ENCODE measurements at regions not wholly inside any gene's neighbourhood (a gene's known extent, or its start where the extent isn't known, plus 50 kb on each side); places are given as distances from the start of the nearest gene placed in this dataset.

GRCh38 chr15:92705764-92706163, 50.2 kb upstream of the FAM174B start:
- ChIA-PET CTCF (interaction anchor here (0.6 to 1.2 kb wide), 2 partner anchors 9 to 22 kb away, joined by 3 to 4 read pairs; no protein-coding TSS in a partner anchor), POLR2A (no interaction called here)
- DNase-seq: no peak
- no peaks in the 10 kb centered on the region for H3K9me3 Mint-ChIP-seq
- no peak overlapping the region for H3K27ac Mint-ChIP-seq
- TF ChIP-seq CTCF (IDR thresholded peaks at IDR 0.05): no peak
- H3K4me1 Mint-ChIP-seq (ENCODE audit: low read depth): no peaks in the 10 kb centered on the region
- H3K27me3 Mint-ChIP-seq: no peaks in the 10 kb centered on the region
- ATAC-seq: no peak
- no peak overlapping the region for H3K4me3 Mint-ChIP-seq
- intact Hi-C loops (cut with micrococcal nuclease): no loop called here
- H3K36me3 Mint-ChIP-seq (ENCODE audit: low read depth): no peaks in the 10 kb centered on the region

- no peaks in the 10 kb centered on the region for H3K4me1 Mint-ChIP-seq (ENCODE audit: low read depth)
- no peaks in the 10 kb centered on the region for H3K9me3 Mint-ChIP-seq
- no peak overlapping the region for H3K27ac Mint-ChIP-seq
- H3K36me3 Mint-ChIP-seq (ENCODE audit: low read depth): no peaks in the 10 kb centered on the region
- ATAC-seq: no peak
- TF ChIP-seq CTCF (IDR thresholded peaks at IDR 0.05): no peak
- ChIA-PET CTCF (interaction anchor here (0.6 to 1.5 kb wide), 3 partner anchors 8 to 23 kb away, joined by 3 to 4 read pairs (median 3); no protein-coding TSS in a partner anchor), POLR2A (no interaction called here)
- DNase-seq: no peak
- no peak overlapping the region for H3K4me3 Mint-ChIP-seq
- intact Hi-C loops (cut with micrococcal nuclease): no loop called here
- no peaks in the 10 kb centered on the region for H3K27me3 Mint-ChIP-seq
Measured at GRCh38 chr15:92706201-92706600, 50.6 kb upstream of the FAM174B start.

- Mint-ChIP-seq H3K27me3 (no peaks in the 10 kb centered on the region), H3K27ac (no peak overlapping the region), H3K9me3 (no peaks in the 10 kb centered on the region), H3K4me1 (ENCODE audit: low read depth) (no peaks in the 10 kb centered on the region), H3K4me3 (no peak overlapping the region), H3K36me3 (ENCODE audit: low read depth) (no peaks in the 10 kb centered on the region)
- CTCF ChIA-PET: interaction anchor here (0.9 kb wide), 1 partner anchor 186 kb away, joined by 3 read pairs; no protein-coding TSS in a partner anchor
- ATAC-seq (no peak), DNase-seq (no peak)
- no peak for TF ChIP-seq CTCF (IDR thresholded peaks at IDR 0.05)
- POLR2A ChIA-PET: no interaction called here
- intact Hi-C loops (cut with micrococcal nuclease): no loop called here
Measured at GRCh38 chr15:92707880-92708551, 52.4 kb upstream of the FAM174B start.

- Mint-ChIP-seq H3K27ac (no peak overlapping the region), H3K9me3 (no peaks in the 10 kb centered on the region), H3K4me1 (ENCODE audit: low read depth) (no peaks in the 10 kb centered on the region), H3K4me3 (no peak overlapping the region), H3K36me3 (ENCODE audit: low read depth) (no peaks in the 10 kb centered on the region), H3K27me3 (no peaks in the 10 kb centered on the region)
- DNase-seq (no peak), ATAC-seq (no peak)
- ChIA-PET CTCF (interaction anchor here (0.9 kb wide), 1 partner anchor 187 kb away, joined by 3 read pairs; no protein-coding TSS in a partner anchor), POLR2A (no interaction called here)
- intact Hi-C loops (cut with micrococcal nuclease): no loop called here
- TF ChIP-seq CTCF (IDR thresholded peaks at IDR 0.05): no peak
Measured at GRCh38 chr15:92708635-92709034, 53.1 kb upstream of the FAM174B start.

GRCh38 chr15:92709110-92709790, 53.7 kb upstream of the FAM174B start:
- TF ChIP-seq CTCF (IDR thresholded peaks at IDR 0.05): no peak
- H3K27me3 Mint-ChIP-seq: peaks cover 3% of the 10 kb centered on the region
- intact Hi-C loops (cut with micrococcal nuclease): no loop called here
- H3K4me3 Mint-ChIP-seq: no peak overlapping the region
- DNase-seq (no peak), ATAC-seq (no peak)
- H3K27ac Mint-ChIP-seq: no peak overlapping the region
- CTCF ChIA-PET: interaction anchor here (0.8 to 0.9 kb wide), 2 partner anchors 97 to 188 kb away, joined by 3 read pairs; no protein-coding TSS in a partner anchor
- no peaks in the 10 kb centered on the region for H3K36me3 Mint-ChIP-seq (ENCODE audit: low read depth)
- POLR2A ChIA-PET: no interaction called here
- no peaks in the 10 kb centered on the region for H3K9me3 Mint-ChIP-seq
- peaks cover 2% of the 10 kb centered on the region for H3K4me1 Mint-ChIP-seq (ENCODE audit: low read depth)
